Cardiac septum (tissue), 1 donor: ENCODE measurements at regions not wholly inside any gene's neighbourhood (a gene's known extent, or its start where the extent isn't known, plus 50 kb on each side); places are given as distances from the start of the nearest gene placed in this dataset.

Experiments
- DNase-seq: peaks from one replicate; pipeline ENCODE4 v3.0.0-alpha.2; 2020; ENCODE audit warnings: low spot score
- intact Hi-C: fragments of 100-400 bp; cut with DNase I; formaldehyde crosslinking; loops from one replicate; pipeline ENCODE4 v1.14.0; 2022
- donor health status: DM: no; HTN: no; CAD: no.

DNA sequence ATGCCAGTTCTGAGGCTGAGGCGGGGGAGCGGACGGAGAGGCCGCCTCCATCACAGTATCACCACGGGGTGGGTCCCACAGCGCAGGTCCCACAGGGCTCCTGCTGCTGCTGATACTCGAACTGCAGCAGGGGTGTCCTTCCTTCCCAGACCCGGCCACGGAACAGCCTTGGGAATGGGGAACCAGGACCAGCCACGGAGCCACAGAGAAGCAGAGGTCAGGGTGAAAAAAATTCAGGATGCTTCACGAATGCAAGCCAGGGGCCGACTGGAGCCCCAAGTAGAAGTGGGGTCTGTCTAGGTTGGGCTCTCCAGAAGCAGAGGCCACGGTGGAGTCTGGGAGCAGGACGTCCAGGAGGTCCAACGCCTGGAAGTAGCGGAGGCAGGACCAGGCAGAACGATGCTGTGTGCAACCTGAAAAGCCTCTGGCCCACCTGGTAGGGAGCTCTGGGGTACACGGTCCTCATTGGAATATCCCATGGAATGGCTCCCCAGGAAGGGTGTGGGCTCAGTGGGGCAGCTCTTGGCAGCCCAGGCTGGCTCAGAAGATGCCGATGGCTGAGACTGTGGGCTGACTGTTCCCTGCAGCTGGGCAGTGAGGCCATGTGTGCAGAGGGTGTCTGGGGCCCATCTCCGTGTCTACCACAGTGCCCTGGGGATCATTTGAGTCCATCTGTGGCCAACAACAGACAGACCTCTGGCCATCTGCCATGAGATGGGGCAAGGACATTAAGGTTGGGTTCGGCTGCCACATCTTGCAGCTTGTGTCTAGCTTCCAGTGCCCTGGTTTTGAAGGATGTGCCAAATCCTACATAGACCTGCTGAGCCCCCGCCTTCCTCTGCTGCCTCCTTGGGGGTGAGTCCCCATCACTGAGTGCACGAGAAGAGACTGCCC, 66.9 kb upstream of the FCN1 start:
- peak; percentile 60 for DNase-seq
- intact Hi-C loops: loop anchor here (5.0 kb wide), 2 partner anchors 287 to 537 kb away; no protein-coding TSS in a partner anchor

DNA sequence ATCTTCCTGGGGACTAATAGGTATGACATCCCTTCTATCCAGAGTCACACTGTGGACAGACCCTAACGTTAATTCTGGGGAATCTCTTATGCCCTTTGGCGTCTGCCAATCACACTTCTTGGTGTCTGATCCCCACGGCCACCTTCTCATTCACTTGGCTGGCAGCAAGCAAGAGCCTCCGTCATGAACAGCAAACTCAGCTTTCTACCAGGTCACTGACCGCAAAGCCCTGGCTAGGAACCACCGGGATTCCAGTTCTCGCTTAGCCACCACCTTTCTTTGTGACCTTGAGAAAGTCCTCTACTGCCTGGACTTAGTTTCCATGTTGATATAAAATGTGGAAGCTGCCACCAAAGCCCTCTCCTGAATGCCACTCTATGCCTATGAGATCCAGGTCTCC, 67.7 kb upstream of the FCN1 start:
- peak; percentile 46 for DNase-seq
- intact Hi-C loops: no loop called here

GRCh38 chr9:134986957-134987356, 69.2 kb upstream of the FCN1 start:
- intact Hi-C loops: no loop called here
- no peak for DNase-seq

GRCh38 chr9:134987376-134987775, 69.7 kb upstream of the FCN1 start:
- DNase-seq: peak; percentile 51
- intact Hi-C loops: no loop called here

DNA sequence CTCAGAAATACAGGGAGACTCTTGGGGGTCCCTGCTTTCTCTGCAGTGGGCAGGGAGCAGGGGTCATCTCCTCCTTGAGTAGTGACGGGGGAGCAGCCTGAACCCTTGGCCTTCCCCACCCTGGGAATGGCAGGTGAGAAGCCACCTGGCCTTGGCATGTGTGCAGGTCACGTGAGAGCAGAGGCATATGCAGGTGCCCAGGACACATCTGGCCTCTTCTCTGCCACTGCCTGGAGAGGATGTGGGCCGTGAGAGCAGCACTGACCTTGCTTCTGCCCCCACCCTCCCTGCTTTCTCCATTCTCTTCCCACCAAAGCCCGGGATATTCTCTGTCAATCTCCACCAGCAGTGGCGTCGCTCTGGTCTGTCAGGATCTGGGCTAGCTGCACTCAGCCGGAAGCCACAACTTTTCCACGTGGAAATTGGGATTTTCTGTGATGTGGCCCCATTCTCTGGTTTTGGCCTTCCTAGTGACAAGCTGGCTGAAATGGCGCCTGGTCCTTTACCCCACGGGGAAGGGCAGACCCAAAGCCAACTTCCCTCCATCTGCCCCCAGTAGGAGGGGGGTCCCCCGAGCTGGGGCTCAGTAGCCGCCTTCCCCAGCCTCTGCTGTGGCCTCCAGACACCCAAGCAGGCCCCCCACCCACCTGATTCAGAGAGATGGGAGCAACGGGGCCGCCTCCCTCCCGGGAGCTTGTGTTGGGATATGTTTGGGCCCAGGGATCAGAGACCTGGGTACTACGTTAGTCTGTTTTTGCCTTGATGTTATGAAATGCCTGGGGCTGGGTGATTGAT, 70.4 kb upstream of the FCN1 start:
- DNase-seq: peak; percentile 26
- intact Hi-C loops: no loop called here

DNA sequence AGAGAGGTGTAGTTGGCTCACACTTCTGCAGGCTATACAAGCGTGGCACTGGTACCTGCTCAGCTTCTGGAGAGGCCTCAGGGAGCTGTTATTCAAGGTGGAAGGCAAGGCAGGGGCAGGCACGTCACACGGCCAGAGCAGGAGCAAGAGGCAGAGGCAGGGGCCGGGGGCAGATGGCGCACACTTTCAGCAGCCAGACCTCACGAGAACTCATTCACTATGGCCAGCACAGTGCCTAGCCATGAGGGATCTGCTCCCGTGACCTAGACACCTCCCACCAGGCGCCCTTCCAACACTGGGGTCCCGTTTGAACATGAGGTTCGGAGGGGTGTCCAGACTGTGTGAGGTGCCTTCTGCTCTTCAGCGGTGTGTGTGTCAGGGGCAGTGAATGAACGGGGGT, 71.0 kb upstream of the FCN1 start:
- DNase-seq: peak; percentile 36
- intact Hi-C loops: no loop called here

GRCh38 chr9:134989206-134990065, 71.7 kb upstream of the FCN1 start:
- intact Hi-C loops: no loop called here
- peak; percentile 47 for DNase-seq

DNA sequence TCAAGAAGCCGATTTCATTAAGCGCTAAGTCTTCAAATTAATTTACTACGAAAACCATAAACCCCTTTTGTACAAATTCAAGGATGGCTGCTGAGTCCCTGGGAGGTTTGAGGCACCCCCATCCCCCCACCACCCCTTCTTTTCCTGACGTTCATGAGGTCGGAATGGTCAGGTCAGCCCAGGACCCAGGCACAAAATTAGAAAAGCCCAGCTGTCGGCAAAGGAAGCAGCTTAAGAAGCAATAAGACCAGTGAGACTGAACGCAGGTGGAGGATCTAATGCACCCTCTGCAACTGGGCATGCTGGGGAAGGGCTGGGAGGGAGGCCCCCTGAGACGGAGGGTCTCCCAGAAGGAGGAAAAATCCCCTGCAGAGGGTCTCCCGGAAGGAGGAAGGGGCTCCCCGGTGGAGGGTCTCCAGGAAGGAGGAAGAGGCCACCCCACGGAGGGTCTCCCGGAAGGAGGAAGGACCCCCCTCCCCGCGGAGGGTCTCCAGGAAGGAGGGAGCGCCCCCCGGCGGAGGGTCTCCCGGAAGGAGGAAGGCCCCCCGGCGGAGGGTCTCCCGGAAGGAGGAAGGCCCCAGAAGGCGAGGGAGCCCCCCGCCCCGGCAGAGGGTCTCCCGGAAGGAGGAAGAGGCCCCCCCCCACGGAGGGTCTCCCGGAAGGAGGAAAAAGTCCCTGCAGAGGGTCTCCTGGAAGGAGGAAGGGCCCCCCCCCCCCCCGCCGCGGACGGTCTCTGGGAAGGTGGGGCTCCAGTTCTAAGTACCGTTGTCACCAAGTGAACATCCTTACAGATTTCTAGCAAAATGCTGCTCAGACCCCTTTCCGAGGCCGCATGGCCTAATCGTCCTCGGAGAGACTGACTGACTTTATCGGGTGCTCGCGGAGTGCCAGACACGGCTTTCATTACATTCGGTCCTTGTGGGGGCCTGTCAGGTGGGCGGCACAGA, 74.4 kb upstream of the FCN1 start:
- intact Hi-C loops: no loop called here

GRCh38 chr9:134992755-134993124, 75.0 kb upstream of the FCN1 start:
- intact Hi-C loops: no loop called here
- peak; percentile 71 for DNase-seq

More for the DNA sequence above, 74.4 kb upstream of the FCN1 start:
- peak; percentile 47 for DNase-seq

GRCh38 chr9:134993416-134993815, 75.7 kb upstream of the FCN1 start:
- intact Hi-C loops: no loop called here
- peak; percentile 61 for DNase-seq

GRCh38 chr9:134993996-134994720, 76.4 kb upstream of the FCN1 start:
- intact Hi-C loops: no loop called here
- peak; percentile 69 for DNase-seq

GRCh38 chr9:134994926-134995791, 77.4 kb upstream of the FCN1 start:
- intact Hi-C loops: no loop called here
- peak; percentile 47 for DNase-seq

DNA sequence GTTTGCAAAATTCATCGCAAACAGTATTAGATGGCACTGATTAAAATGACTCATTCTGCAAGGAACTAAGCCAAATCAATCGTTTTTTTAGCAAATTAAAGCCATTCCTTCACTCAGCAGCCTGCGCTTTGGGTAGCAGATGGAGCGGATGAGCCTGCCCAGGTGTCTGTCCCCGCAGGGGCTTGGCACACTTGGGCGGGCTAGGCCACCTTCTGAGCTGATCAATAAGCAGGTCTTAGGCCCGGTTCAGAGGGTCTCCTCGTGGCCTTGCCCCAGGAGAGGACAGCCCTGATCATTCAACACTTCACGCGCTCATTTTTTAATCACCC, 78.0 kb upstream of the FCN1 start:
- intact Hi-C loops: no loop called here

DNA sequence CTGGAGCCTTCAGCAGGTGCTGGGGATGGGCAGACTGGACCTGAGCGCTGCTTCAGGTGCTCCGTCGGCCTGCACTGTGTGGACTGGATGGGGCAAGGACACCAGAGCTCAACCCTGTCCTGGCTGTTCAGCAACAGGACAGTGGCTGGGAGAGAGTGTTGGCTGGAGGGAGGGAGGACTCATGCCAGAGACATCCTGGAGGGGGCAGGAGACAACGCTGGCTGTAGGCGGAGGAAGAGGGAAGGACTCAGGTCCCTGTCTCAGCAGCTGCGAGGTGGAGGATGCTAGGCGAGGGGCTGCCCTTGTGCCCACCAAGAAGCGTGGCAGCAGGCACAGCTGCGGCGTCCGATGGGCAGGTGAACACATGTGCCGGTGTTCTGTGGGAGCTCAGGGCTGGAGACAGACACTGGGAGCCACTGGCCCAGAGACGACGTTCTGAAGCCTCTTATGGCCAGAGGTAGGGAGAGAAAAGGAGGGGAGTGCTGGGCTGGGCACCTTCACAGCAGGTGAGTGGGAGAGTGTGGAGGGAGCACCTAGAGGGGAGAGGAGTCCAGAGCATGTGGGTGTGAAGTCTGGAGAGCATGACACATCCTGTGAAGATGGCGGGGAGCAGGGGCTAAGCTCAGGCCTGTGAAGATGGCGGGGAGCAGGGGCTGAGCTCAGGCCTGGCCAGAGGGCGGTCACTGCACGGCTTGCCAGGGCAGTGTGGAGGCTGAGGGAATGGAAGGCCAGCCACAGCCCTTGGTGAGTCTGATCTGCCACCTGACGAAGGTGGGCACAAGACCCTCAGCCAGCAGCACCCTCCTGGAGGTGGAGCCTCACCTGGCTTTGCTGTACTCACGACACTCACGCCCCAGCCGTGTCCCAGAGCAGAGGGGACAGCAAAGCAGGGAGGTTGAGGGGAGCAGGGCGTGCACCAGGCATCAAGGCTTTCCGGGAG, 79.1 kb upstream of the FCN1 start:
- peak; percentile 47 for DNase-seq
- intact Hi-C loops: no loop called here

More for the DNA sequence above, 78.0 kb upstream of the FCN1 start:
- peak; percentile 44 for DNase-seq

- DNase-seq: peak; percentile 43
- intact Hi-C loops: no loop called here
These were observed 83.0 kb upstream of the FCN1 start for GRCh38 chr9:135000647-135001245.

DNA sequence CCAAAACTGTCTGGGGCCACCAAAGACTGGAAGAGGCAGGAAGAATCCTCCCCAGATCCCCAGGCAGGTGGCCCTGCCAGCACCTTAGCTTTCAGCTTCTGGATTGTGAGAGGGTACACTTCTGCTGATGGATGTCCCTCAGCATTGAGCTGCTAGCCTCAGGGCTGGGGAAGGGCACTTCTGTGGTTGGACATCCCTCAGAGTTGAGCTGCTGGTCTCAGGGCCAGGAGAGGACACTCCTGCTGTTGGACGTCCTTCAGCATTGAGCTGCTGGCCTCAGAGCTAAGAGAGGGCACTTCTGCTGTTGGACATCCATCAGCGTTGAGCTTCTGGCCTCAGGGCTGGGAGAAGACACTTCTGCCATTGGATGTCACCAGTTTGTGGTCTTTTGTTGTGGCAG, 83.8 kb upstream of the FCN1 start:
- DNase-seq: peak; percentile 71
- intact Hi-C loops: no loop called here
